Fibroblast of skin of right biceps (primary cell): ENCODE measurements at regions not wholly inside any gene's neighbourhood (a gene's known extent, or its start where the extent isn't known, plus 50 kb on each side); places are given as distances from the start of the nearest gene placed in this dataset.

Source experiments
- DNase-seq: peaks from one replicate; pipeline ENCODE4 v3.0.0-alpha.2; 2013

GRCh38 chr17:79233916-79234551 lies 159.4 kb downstream of the ENGASE start:
- no peak for DNase-seq

GRCh38 chr17:79232957-79233356 lies 158.3 kb downstream of the ENGASE start:
- DNase-seq = no peak

GRCh38 chr17:79231766-79232287 lies 157.2 kb downstream of the ENGASE start:
- peak; percentile 1 for DNase-seq

GRCh38 chr17:79230576-79230975 lies 156.0 kb downstream of the ENGASE start:
- DNase-seq = no peak

- DNase-seq = no peak
These were observed 151.4 kb downstream of the ENGASE start for GRCh38 chr17:79226037-79226436.

GRCh38 chr17:79224903-79225302 lies 150.3 kb downstream of the ENGASE start:
- no peak for DNase-seq

GRCh38 chr17:79224476-79224875 lies 149.9 kb downstream of the ENGASE start:
- DNase-seq = no peak

GRCh38 chr17:79223953-79224352 lies 149.3 kb downstream of the ENGASE start:
- DNase-seq = no peak

GRCh38 chr17:79223471-79223870 lies 148.8 kb downstream of the ENGASE start:
- no peak for DNase-seq

- no peak for DNase-seq
These were observed 147.0 kb downstream of the ENGASE start for GRCh38 chr17:79221597-79221996.

GRCh38 chr17:79220713-79221291 lies 146.2 kb downstream of the ENGASE start:
- DNase-seq = no peak

- DNase-seq = no peak
These were observed 145.6 kb downstream of the ENGASE start for GRCh38 chr17:79220201-79220712.

GRCh38 chr17:79219208-79219935 lies 144.7 kb downstream of the ENGASE start:
- no peak for DNase-seq

GRCh38 chr17:79218825-79219200 lies 144.2 kb downstream of the ENGASE start:
- DNase-seq = no peak

- DNase-seq = no peak
These were observed 143.7 kb downstream of the ENGASE start for GRCh38 chr17:79218175-79218824.

- DNase-seq = no peak
These were observed 143.0 kb downstream of the ENGASE start for GRCh38 chr17:79217473-79218135.

- DNase-seq = no peak
These were observed 142.2 kb downstream of the ENGASE start for GRCh38 chr17:79216826-79217225.

- no peak for DNase-seq
These were observed 141.8 kb downstream of the ENGASE start for GRCh38 chr17:79216391-79216790.

- DNase-seq = no peak
These were observed 141.0 kb downstream of the ENGASE start for GRCh38 chr17:79215631-79216030.

GRCh38 chr17:79214940-79215604 lies 140.4 kb downstream of the ENGASE start:
- DNase-seq = no peak

- DNase-seq = no peak
These were observed 139.8 kb downstream of the ENGASE start for GRCh38 chr17:79214459-79214858.

GRCh38 chr17:79213305-79213704 lies 138.7 kb downstream of the ENGASE start:
- DNase-seq = no peak
